Ishikawa (cell line): ENCODE measurements at regions not wholly inside any gene's neighbourhood (a gene's known extent, or its start where the extent isn't known, plus 50 kb on each side); places are given as distances from the start of the nearest gene placed in this dataset.

Experiments used
- CEBPB ChIP-seq: IDR thresholded peaks from 2 replicates; pipeline ENCODE4 v1.6.1; 2012
- CREB1 ChIP-seq: IDR thresholded peaks from 2 replicates; pipeline ENCODE4 v1.6.1; 2012; ENCODE audit warnings: low read depth
- EGR1 ChIP-seq: IDR thresholded peaks from 2 replicates; pipeline ENCODE4 v1.6.1; 2012
- EP300 ChIP-seq: IDR thresholded peaks from 2 replicates; pipeline ENCODE4 v1.6.1; 2012; ENCODE audit warnings: borderline replicate concordance
- FOXM1 ChIP-seq: IDR thresholded peaks from 2 replicates; pipeline ENCODE4 v1.6.1; 2012; ENCODE audit warnings: low read depth, borderline replicate concordance
- NFIC ChIP-seq: IDR thresholded peaks from 2 replicates; pipeline ENCODE4 v1.6.1; 2012
- RAD21 ChIP-seq: IDR thresholded peaks from 2 replicates; pipeline ENCODE4 v1.6.1; 2012; ENCODE audit warnings: low read depth
- TAF1 ChIP-seq: IDR thresholded peaks from 2 replicates; pipeline ENCODE4 v1.6.1; 2012; ENCODE audit warnings: low read depth, mild to moderate bottlenecking
- TCF12 ChIP-seq: IDR thresholded peaks from 2 replicates; pipeline ENCODE4 v1.6.1; 2012; ENCODE audit warnings: low read depth
- TEAD4 ChIP-seq: IDR thresholded peaks from 2 replicates; pipeline ENCODE4 v1.6.1; 2012
- YY1 ChIP-seq: IDR thresholded peaks from 2 replicates; pipeline ENCODE4 v1.6.1; 2012; ENCODE audit warnings: low read depth
- ZBTB7A ChIP-seq: IDR thresholded peaks from 2 replicates; pipeline ENCODE4 v1.6.1; 2012; ENCODE audit warnings: low read depth
- TF ChIP-seq, protein P1 (sequence below): IDR thresholded peaks from 2 replicates; pipeline ENCODE4 v1.6.1; 2012; ENCODE audit warnings: low read depth, mild to moderate bottlenecking
- TF ChIP-seq, protein P2 (sequence below): IDR thresholded peaks from 2 replicates; pipeline ENCODE4 v1.6.1; 2012
- TF ChIP-seq, protein P3 (sequence below): IDR thresholded peaks from 2 replicates; pipeline ENCODE4 v1.6.1; 2012

DNA sequence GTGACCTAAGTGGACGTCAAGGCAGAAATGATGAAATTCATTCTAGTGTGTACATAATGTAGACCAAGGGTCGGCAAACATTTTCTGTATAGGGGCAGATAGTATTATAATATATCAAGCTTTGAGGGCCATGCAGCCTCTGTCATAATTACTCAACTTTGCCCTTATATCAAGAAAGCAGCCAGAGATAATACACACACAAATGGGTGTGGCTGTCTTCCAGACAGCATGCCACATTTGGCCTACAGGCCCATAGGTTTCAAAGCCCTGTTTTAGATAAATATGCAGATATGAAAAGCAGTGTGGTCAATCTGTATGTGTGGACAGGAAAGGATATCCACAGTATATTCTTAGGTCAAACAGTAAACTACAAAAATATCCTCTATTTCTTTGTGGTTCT lies 320.1 kb upstream of the FMN2 start:
- no peak for TF ChIP-seq RAD21
- TF ChIP-seq FOXM1: no peak
- TF ChIP-seq EGR1: no peak
- TF ChIP-seq EP300: no peak
- no peak for TF ChIP-seq ZBTB7A
- no peak for TF ChIP-seq CREB1
- TF ChIP-seq YY1: no peak
- TF ChIP-seq NFIC: no peak
- no peak for TF ChIP-seq CEBPB
- TF ChIP-seq, protein P1, sequence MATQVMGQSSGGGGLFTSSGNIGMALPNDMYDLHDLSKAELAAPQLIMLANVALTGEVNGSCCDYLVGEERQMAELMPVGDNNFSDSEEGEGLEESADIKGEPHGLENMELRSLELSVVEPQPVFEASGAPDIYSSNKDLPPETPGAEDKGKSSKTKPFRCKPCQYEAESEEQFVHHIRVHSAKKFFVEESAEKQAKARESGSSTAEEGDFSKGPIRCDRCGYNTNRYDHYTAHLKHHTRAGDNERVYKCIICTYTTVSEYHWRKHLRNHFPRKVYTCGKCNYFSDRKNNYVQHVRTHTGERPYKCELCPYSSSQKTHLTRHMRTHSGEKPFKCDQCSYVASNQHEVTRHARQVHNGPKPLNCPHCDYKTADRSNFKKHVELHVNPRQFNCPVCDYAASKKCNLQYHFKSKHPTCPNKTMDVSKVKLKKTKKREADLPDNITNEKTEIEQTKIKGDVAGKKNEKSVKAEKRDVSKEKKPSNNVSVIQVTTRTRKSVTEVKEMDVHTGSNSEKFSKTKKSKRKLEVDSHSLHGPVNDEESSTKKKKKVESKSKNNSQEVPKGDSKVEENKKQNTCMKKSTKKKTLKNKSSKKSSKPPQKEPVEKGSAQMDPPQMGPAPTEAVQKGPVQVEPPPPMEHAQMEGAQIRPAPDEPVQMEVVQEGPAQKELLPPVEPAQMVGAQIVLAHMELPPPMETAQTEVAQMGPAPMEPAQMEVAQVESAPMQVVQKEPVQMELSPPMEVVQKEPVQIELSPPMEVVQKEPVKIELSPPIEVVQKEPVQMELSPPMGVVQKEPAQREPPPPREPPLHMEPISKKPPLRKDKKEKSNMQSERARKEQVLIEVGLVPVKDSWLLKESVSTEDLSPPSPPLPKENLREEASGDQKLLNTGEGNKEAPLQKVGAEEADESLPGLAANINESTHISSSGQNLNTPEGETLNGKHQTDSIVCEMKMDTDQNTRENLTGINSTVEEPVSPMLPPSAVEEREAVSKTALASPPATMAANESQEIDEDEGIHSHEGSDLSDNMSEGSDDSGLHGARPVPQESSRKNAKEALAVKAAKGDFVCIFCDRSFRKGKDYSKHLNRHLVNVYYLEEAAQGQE: no peak
- TF ChIP-seq, protein P2, sequence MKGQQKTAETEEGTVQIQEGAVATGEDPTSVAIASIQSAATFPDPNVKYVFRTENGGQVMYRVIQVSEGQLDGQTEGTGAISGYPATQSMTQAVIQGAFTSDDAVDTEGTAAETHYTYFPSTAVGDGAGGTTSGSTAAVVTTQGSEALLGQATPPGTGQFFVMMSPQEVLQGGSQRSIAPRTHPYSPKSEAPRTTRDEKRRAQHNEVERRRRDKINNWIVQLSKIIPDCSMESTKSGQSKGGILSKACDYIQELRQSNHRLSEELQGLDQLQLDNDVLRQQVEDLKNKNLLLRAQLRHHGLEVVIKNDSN: no peak
- TF ChIP-seq, protein P3, sequence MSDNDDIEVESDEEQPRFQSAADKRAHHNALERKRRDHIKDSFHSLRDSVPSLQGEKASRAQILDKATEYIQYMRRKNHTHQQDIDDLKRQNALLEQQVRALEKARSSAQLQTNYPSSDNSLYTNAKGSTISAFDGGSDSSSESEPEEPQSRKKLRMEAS: no peak
- no peak for TF ChIP-seq TAF1

DNA sequence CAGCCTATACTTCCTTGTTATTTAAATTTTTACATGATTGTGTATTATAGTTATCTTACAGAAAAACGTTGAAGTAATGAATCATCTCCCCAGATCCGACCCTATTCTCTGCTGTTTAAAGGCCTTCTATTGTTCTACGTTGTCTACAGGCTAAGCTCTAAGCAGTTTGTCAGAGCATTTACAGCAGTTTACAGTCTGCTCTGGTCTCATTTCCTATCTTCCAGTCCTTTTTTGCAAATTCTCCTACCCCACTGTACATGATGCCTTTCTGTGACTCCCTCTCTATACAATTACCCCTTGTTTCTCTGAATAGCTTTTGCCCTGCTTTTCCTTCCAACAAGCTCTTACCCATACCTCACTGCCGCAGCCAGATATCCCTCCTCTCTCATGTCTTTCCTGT lies 319.2 kb upstream of the FMN2 start:
- TF ChIP-seq RAD21 (no peak), TAF1 (no peak), EGR1 (no peak)
- TF ChIP-seq, protein P3: no peak

DNA sequence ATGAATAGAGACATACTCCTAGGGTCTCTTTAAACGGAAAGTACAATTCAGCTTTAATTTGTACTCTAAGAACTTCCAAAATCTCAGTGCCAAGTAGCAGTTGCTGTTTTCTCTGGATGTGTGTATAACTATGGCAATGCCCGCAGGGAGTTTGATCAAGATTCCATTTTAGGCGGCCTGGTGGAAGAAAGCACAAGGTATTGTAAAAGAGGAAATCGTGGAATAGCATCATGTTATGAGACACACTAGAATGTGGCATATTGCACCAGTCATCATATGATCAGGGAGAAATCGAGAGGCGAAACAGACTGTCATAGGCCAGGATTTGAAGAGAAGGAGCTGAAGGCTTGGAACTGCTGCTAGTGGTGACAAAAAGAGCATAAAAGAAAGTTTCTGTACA lies 316.2 kb upstream of the FMN2 start:
- TF ChIP-seq FOXM1 (no peak), YY1 (no peak), TCF12 (no peak), RAD21 (no peak), EP300 (no peak), CREB1 (no peak), TEAD4 (no peak), NFIC (no peak), CEBPB (no peak), ZBTB7A (no peak), EGR1 (no peak), TAF1 (no peak)
- TF ChIP-seq, protein P3: no peak
- TF ChIP-seq, protein P2: no peak
- TF ChIP-seq, protein P1: no peak

DNA sequence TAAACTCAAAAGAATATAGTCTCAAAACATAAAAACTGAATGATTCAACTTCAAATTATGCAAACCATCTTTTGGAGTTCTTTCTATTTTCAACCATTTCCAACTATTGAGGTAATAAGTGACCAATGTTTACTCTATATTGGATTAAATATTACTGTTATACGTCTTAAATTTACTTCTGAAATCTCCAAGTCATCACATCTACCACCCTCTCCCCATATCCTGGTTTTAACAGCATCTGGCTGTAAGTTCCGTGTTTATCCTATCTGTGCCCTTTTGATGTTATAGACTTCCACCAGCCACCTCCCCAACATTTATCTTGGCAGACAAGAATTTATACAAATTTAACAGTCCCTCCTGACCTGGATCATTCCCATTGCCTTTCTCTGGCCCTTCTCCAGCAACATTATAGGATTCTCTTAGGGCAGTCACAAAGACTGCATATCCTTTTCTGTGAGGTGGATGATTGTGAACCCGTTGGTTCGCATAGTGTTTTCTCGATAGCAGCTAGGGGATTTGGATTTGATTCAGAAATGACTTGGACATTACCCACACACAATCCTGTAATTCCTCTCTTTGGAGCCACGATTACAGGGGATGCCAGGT lies 313.4 kb upstream of the FMN2 start:
- no peak for TF ChIP-seq NFIC
- no peak for TF ChIP-seq EP300
- TF ChIP-seq, protein P3: no peak
- TF ChIP-seq TEAD4: no peak
- TF ChIP-seq, protein P1: no peak
- TF ChIP-seq TCF12: no peak
- TF ChIP-seq, protein P2: no peak
- TF ChIP-seq ZBTB7A: no peak
- TF ChIP-seq CEBPB: no peak
- no peak for TF ChIP-seq EGR1
- no peak for TF ChIP-seq YY1
